ENCODE measurements at regions not wholly inside any gene's neighbourhood (a gene's known extent, or its start where the extent isn't known, plus 50 kb on each side); places are given as distances from the start of the nearest gene placed in this dataset.
A peak's percentile ranks its signal among the peaks of the same experiment; 100 is the strongest.

DNA sequence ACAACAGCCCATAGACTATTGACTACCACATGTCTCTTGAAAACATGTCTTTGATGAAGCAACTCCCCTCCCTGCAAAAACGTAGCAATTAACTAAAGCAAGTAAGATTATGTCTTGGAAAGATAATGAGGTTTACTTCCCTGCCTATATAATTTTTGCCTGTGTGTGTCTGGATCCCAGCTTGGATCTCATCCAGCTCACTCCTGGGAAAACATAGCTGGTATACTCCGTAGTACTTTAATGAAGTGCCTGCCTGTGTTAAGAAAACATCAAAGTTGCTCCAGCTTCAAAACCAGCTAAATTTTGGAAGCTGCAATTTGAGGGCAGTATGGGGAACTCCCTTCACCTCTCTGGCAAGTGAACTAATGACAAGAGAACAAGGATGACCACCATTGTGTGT lies 182.6 kb upstream of the C9orf72 start:
- DNase-seq = no peak

- DNase-seq = no peak
These were observed 183.1 kb upstream of the C9orf72 start for GRCh38 chr9:27756418-27756817.

GRCh38 chr9:27763831-27764230 lies 190.6 kb upstream of the C9orf72 start:
- no peak for DNase-seq

- DNase-seq = no peak
These were observed 192.2 kb upstream of the C9orf72 start for GRCh38 chr9:27765266-27766072.

- peak; percentile 49 for DNase-seq
These were observed 193.0 kb upstream of the C9orf72 start for GRCh38 chr9:27766073-27766835.

- DNase-seq = no peak
These were observed 195.5 kb upstream of the C9orf72 start for GRCh38 chr9:27768781-27769180.

- DNase-seq = no peak
These were observed 197.3 kb upstream of the C9orf72 start for GRCh38 chr9:27770541-27770940.

DNA sequence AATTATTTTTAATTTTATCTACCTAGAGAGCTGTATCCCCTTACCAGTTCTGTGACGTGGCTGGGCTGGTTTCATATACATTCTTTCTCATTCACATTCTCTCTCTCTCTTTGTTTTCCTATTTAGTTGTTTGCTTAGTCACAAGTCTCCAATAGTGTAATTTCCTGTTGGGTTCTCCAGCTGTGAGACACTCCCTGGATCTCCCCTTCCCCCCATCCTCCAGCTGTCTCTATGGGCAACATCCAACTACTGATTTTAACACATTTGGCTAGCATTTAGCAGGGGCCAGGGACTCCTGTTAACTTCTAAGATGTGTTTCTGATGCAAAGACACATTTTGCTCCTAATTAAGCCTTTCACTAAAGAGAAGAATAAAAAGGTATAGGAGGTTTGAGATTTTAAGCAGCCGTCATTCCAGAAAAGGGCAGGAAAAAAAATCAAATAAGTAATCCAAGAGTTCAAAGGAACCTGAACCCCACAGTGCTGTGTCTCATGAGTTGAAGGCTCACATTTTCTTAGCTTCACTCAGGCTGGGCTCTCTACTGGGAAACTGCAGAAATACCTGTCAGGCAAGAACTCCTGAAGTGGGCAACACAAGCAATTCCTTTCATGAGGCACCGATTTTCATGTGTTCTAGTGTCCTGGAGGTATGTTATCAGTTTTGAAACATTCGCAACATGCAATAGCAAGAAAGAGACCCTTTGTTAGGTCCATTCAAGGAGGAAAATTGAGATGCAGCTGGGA lies 198.7 kb upstream of the C9orf72 start:
- peak; percentile 98 for DNase-seq

DNA sequence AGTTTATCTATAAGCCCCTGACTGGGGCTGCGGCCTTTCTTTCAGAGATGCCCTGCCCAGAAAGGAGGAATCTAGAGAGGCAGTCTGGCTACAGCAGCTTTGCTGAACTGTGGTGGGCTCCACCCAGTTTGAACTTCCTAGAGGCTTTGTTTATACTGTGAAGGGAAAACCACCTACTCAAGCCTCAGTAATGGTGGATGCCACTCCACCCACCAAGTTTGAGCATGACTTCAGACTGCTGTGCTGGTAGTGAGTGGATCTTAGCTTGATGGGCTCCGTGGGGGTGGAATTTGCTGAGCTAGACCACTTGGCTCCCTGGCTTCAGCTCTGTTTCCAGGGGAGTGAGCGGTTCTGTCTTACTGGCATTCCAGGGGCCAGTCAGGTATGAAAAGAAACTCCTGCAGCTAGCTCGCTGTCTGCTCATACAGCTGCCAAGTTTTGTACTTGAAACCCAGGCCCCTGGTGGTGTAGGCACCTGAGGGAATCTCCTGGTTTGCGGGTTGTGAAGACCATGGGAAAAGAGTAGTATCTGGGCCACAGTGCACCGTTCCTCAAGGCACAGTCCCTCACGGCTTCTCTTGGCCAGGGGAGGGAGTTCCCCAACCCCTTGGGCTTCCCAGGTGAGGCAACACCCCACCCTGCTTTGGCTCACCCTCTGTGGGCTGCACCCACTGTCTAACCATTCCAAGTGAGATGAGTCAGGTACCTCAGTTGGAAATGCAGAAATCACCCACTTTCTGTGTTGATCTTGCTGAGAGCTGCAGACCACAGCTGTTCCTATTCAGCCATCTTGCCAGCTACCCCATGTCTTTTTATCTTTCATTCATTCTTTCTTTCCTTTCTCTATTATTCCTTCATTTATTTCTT lies 211.8 kb upstream of the C9orf72 start:
- DNase-seq = no peak

DNA sequence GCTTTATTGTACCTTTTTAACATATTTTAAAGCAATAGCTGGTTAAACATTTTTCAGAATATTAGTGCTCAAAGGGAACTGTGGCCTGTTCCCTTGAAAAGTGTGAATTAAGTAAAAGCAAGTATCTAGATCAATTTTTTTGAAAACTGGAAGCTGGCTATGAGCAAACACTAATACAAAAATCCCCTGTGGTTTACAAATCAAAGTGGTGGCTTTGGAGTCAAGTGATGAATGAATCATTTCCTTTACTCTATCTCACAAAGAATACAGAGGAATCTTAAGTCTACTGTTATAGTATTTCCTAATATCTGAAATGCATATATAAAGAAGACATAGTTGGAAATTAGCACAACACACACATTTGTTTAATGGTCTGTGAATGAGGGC lies 212.4 kb upstream of the C9orf72 start:
- DNase-seq = no peak

DNA sequence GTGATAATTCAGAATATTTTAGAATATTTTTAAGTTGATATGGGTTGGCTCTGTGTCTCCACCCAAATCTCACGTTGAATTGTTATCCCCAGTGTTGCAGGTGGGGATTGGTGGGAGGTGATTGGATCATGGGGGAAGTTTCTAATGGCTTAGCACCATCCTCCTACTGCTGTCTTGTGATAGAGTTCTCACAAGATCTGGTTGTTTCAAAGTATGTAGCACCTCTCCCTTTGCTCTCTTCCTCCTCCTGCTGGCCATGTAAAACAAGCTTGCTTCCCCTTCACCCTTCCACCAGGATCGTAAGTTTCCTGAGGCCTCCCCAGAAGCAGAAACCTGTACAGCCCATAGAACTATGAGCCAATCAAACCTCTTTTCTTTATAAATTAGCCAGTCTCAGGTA lies 214.6 kb upstream of the C9orf72 start:
- DNase-seq = no peak

DNA sequence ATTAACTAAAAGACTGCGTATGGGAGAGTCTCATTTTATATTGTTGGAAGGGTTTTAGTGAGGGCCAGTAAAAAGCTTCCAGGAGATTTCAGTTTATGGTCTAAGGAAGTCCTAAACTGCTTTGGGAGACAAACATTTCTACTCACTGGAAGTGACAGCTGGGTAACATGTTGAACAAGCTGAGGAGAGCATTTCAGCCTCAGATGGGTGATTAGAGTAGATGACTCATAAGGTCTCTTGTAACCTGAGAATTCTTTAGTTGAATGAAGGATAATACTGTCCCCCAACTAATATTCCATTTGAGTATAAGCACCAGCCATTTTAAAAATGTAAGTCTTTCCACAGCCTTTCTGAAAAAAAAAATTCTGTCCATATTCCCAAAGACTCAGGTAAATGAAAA lies 218.0 kb upstream of the C9orf72 start:
- DNase-seq = no peak

DNA sequence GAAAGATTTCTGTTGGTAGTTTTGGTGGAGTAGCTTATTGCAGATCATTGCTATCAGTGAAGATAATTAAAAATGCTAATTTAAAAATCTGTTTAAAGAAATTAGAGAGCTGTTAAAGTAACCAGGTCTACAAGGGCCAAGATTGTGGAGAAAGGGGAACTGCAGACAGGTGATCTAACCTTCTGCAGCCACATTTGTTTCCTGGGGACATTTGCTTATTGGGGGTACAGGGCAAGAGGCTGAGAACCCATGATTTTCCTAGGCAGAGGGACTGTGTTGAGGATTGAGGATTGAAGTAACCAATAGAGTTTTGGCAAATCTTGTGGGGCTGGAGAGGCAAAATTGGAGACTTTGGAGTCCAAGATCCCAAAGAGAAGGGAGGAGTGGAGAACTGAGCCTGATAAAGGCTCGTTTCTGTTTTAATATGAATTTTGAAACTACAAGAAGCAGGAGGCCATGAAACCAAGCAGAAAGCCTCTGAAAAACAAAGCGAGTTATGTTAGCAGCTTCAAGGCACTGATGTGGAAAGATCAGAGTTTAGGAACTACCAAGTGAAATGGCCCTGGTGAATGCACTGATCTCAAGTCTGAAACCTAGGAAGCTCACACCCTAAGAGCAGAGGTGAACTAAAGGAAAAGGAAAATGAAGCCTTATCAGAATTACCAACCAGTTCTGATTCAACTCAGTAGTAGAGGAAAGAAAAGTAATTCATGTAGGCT lies 219.8 kb upstream of the C9orf72 start:
- no peak for DNase-seq

DNA sequence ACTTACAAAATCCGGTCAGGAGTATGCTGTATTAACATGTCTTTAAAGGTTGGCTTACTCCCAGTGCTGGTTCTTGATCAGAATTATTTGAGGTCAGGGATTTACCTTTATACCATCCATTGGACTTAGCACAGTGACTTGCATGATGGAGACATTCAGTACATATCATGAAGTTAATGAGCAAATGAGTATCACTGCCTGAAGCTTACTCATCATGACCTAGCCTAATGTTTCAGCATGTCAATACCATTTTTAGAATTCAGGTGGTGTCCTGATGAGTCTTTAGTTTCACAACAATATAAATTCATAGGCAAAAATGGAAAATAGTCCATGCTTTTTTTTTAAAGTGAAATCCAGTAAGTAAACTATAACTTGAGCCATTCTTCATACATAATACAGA lies 226.0 kb upstream of the C9orf72 start:
- DNase-seq = no peak

GRCh38 chr9:27800159-27800558 lies 226.9 kb upstream of the C9orf72 start:
- no peak for DNase-seq

DNA sequence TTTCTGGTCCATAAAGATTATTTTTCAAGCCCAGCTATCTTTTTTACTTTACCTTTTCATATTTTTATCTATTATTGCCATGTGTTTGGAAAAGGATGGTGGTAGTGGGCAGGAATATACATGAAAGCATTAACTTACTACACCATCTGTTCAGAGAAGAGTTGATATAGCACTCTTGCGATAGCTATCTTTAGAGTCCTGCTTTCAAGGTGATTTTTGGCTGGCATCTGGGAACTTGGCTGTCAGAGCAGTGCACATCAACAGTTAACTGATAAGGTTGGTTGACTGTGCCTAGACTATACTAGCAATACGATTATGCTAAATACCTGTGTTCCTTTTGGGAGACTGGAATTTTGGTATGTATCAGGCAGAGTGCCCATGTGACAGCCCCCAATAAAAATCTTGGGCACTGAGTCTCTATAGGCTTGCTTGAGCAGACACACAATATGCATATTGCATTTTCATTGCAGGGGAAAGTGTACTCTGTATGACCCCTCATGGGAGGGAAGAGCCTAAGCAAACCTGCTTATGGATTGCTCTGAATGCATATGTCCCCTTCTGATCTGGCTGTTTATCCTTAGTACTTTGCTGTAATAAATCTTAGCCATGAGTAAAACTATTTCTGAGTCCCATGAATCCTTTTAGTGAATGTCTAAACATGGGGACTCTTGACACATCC lies 227.6 kb upstream of the C9orf72 start:
- no peak for DNase-seq

DNA sequence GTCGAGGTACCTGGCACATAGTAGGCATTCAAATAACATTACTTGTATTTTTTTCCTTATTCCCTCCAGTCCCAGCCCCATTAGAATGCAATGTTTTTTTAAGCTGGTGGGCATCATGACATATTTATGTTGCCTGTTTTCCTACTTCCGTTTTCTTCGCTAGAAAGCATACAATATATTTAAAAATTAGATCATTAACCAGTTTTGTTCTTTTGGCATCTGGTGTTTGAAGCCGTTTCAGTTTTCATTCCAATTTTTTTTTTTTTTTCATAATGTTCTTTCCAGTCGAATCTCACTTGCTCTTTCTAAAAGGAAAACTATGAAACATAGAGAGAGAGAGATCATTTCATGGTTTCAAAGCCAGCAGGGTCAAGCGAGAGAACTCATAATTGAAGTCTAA lies 228.3 kb upstream of the C9orf72 start:
- no peak for DNase-seq

GRCh38 chr9:27802418-27802817 lies 229.1 kb upstream of the C9orf72 start:
- DNase-seq = no peak

DNA sequence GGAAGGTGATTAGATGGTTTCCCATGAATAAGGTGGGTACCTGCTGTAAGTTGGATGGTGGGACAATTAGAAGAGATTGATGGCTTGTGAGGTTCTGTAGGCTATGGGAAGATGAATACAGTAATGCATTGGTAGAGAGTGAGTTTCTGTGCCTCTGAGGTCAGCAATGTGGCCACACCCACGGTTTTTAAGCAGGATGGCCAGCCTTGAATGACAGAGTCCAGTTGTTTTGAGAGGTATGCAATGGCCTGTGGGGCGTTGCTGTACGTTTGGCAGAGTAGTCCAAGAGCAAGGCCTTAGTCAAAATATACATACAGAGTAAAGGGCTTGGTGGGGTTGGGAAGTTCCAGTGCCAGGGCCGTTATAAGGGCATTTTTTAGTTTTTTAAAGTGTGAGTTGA lies 235.6 kb upstream of the C9orf72 start:
- DNase-seq = no peak

GRCh38 chr9:27817747-27818146 lies 244.5 kb upstream of the C9orf72 start:
- DNase-seq = peak; percentile 49

DNA sequence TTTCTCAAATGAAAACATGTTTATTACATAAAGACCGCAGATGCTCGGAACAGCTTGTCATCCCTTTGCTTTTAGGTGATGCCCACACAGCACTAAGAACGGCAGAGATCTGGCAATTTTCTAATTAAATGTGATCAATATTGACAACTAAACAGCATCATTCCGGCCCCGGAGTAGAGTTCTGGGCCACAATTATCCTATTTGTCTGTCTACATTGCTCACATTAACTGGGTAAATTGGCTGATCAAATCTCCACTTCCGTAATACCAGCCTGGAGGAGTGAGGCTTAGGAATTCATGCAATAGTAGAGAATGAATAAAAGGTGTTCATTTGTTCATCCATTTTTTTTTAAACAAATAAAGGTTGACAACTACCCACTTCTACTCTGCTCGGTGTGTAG lies 245.1 kb upstream of the C9orf72 start:
- no peak for DNase-seq
